Natural killer cell (primary cell): ENCODE measurements at regions not wholly inside any gene's neighbourhood (a gene's known extent, or its start where the extent isn't known, plus 50 kb on each side); places are given as distances from the start of the nearest gene placed in this dataset.

Experiments used
- ATAC-seq, 3 donors: fragments of 150-1000 bp in 2 of 3; fragments of 200-7000 bp in 1 of 3; cut with Tn5 transposase; 1 replicate in 1 of 3; 2 replicates in 2 of 3; pipeline ENCODE4 v1.10.0; 2021; ENCODE audit warnings: mild to moderate bottlenecking in 2 of 3, moderate library complexity in 2 of 3
- DNase-seq, 2 donors: peaks; one replicate each; pipeline versions ENCODE4 v3.0.0 to v3.0.0-alpha.2; 2013 to 2021; ENCODE audit warnings: mixed read lengths in 1 of 2
- H3K27ac ChIP-seq: one replicate; pipeline ENCODE4 v1.5.1; 2013; ENCODE audit warnings: mild to moderate bottlenecking, low read length
- H3K27me3 ChIP-seq: one replicate; pipeline ENCODE4 v1.6.1; 2013; ENCODE audit warnings: low read length; ENCODE audit not compliant: control insufficient read depth, insufficient read depth
- H3K36me3 ChIP-seq: one replicate; pipeline ENCODE4 v1.6.1; 2013; ENCODE audit warnings: low read length; ENCODE audit not compliant: control insufficient read depth, insufficient read depth
- H3K4me1 ChIP-seq: one replicate; pipeline ENCODE4 v1.6.1; 2013; ENCODE audit warnings: low read length; ENCODE audit not compliant: control insufficient read depth, insufficient read depth
- H3K4me3 ChIP-seq: one replicate; pipeline ENCODE4 v1.5.1; 2013; ENCODE audit warnings: low read length
- H3K9me3 ChIP-seq: one replicate; pipeline ENCODE4 v1.6.1; 2013; ENCODE audit warnings: low read length; ENCODE audit not compliant: control insufficient read depth, insufficient read depth
- H3K27ac Mint-ChIP-seq, 2 donors: one replicate each; pipeline ENCODE4 v1.8.0; 2022; ENCODE audit warnings: mild to moderate bottlenecking in 2 of 2, mixed read lengths in 2 of 2, moderate library complexity in 1 of 2
- H3K27me3 Mint-ChIP-seq, 2 donors: one replicate each; pipeline ENCODE4 v1.8.0; 2022; ENCODE audit warnings: low read depth in 2 of 2, mixed read lengths in 2 of 2
- H3K36me3 Mint-ChIP-seq: one replicate; pipeline ENCODE4 v1.8.0; 2022; ENCODE audit warnings: mixed read lengths
- H3K4me1 Mint-ChIP-seq, 2 donors: one replicate each; pipeline ENCODE4 v1.8.0; 2022; ENCODE audit warnings: mixed read lengths in 2 of 2
- H3K4me3 Mint-ChIP-seq: one replicate; pipeline ENCODE4 v1.8.0; 2022; ENCODE audit warnings: mild to moderate bottlenecking, moderate library complexity, mixed read lengths
- H3K9me3 Mint-ChIP-seq, 2 donors: one replicate each; pipeline ENCODE4 v1.8.0; 2022; ENCODE audit warnings: mixed read lengths in 2 of 2
- WGBS: methylation state at CpG from one replicate; pipeline ENCODE4 v1.1.7; 2013; ENCODE audit warnings: missing lambda C conversion rate; ENCODE audit not compliant: insufficient coverage; 5-methylcytosine and 5-hydroxymethylcytosine counted together
- intact Hi-C: fragments of 100-400 bp; cut with micrococcal nuclease; formaldehyde crosslinking; loops from one replicate; pipeline ENCODE4 v1.14.2; 2022
- TF ChIP-seq, protein P1 (sequence below): fragments of 200-600 bp; IDR thresholded peaks from one replicate; pipeline ENCODE4 v1.8.0; 2022; ENCODE audit warnings: antibody characterized with exemption

GRCh38 chr9:86749894-86750255, 197.4 kb downstream of the GAS1 start:
- no peaks in the 10 kb centered on the region for H3K9me3 Mint-ChIP-seq
- no peak for DNase-seq
- Histone ChIP-seq H3K4me1 (no peaks in the 10 kb centered on the region), H3K27ac (no peak overlapping the region), H3K36me3 (no peaks in the 10 kb centered on the region), H3K4me3 (no peak overlapping the region), H3K9me3 (no peaks in the 10 kb centered on the region), H3K27me3 (no peaks in the 10 kb centered on the region)
- H3K4me1 Mint-ChIP-seq, result no peaks in the 10 kb centered on the region
- WGBS, result 83% methylated on average over 4 of the region's 4 CpGs
- ATAC-seq, result no peak
- TF ChIP-seq, protein P1, sequence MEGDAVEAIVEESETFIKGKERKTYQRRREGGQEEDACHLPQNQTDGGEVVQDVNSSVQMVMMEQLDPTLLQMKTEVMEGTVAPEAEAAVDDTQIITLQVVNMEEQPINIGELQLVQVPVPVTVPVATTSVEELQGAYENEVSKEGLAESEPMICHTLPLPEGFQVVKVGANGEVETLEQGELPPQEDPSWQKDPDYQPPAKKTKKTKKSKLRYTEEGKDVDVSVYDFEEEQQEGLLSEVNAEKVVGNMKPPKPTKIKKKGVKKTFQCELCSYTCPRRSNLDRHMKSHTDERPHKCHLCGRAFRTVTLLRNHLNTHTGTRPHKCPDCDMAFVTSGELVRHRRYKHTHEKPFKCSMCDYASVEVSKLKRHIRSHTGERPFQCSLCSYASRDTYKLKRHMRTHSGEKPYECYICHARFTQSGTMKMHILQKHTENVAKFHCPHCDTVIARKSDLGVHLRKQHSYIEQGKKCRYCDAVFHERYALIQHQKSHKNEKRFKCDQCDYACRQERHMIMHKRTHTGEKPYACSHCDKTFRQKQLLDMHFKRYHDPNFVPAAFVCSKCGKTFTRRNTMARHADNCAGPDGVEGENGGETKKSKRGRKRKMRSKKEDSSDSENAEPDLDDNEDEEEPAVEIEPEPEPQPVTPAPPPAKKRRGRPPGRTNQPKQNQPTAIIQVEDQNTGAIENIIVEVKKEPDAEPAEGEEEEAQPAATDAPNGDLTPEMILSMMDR, result no peak
- intact Hi-C loops, result no loop called here
- H3K27me3 Mint-ChIP-seq, result peaks cover 8 to 30% of the 10 kb centered on the region in 2 donors
- no peak overlapping the region for H3K27ac Mint-ChIP-seq
- H3K4me3 Mint-ChIP-seq, result no peak overlapping the region
- H3K36me3 Mint-ChIP-seq, result no peaks in the 10 kb centered on the region

DNA sequence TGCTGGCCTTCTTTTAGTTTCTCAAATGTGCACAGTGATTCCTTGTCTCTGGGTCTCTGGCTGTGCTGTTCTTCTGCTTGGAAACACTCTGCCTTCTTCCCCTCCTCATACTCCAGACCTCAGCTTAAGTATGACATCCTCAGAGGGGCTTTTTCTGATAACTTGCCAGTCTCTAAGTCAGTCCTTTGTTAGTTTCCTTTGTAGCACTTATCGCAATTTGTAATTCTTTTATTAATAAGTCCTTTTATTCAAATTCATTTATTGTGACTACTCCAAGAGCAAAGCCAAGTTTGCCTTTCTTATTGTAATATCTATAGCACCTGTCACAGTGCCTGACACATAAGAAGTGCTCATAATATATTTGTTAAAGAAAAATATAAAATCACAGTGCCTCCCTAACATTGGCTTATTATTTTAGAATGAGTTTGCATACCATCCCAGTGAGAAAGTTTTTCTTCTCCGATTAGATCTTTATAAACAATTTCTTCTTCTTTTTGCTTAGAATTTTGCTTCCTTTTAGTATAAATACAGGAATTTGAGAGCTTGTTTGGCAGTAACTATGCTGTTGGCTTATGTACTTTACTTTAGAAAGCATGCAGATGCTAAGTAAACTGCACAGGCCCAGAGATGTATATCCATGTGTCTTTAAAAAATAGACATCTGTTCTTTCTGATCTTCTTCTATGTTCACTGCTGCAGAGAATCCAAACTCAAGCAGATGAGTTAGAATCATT, 198.0 kb downstream of the GAS1 start:
- DNase-seq, result no peak
- Histone ChIP-seq H3K27me3 (no peaks in the 10 kb centered on the region), H3K4me3 (no peak overlapping the region), H3K4me1 (no peaks in the 10 kb centered on the region), H3K27ac (no peak overlapping the region), H3K36me3 (no peaks in the 10 kb centered on the region), H3K9me3 (no peaks in the 10 kb centered on the region)
- 100% methylated on average over 1 of the region's 2 CpGs for WGBS
- no peak overlapping the region for H3K27ac Mint-ChIP-seq
- H3K27me3 Mint-ChIP-seq, result peaks cover 8 to 30% of the 10 kb centered on the region in 2 donors
- no peak for ATAC-seq
- no peaks in the 10 kb centered on the region for H3K9me3 Mint-ChIP-seq
- intact Hi-C loops, result no loop called here
- H3K4me3 Mint-ChIP-seq, result no peak overlapping the region
- TF ChIP-seq, protein P1, result no peak
- no peaks in the 10 kb centered on the region for H3K36me3 Mint-ChIP-seq
- no peaks in the 10 kb centered on the region for H3K4me1 Mint-ChIP-seq

DNA sequence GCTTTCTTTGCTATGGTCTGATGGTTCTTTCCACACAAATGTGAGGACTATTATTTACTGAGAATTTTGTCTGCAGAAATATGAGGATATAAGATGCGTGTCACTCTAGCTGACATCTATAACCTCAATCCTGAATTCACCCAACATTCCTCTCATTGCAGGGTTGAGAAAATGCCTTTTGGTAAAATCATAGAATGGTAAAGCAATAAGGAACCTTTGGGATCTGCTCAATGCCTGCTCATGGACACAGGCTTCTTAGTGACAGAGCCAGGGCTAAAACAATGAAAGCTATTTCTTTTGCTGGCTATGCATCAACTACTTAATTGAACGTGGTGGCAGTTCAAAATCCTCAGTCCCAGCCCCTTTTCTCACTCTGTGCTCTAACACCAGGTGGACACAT, 199.6 kb downstream of the GAS1 start:
- DNase-seq (no peak), ATAC-seq (no peak)
- no peaks in the 10 kb centered on the region for H3K4me1 Mint-ChIP-seq
- Histone ChIP-seq H3K27ac (no peak overlapping the region), H3K9me3 (no peaks in the 10 kb centered on the region), H3K4me3 (no peak overlapping the region), H3K36me3 (no peaks in the 10 kb centered on the region), H3K27me3 (no peaks in the 10 kb centered on the region), H3K4me1 (no peaks in the 10 kb centered on the region)
- H3K27ac Mint-ChIP-seq, result no peak overlapping the region
- H3K4me3 Mint-ChIP-seq, result no peak overlapping the region
- TF ChIP-seq, protein P1, result no peak
- H3K36me3 Mint-ChIP-seq, result no peaks in the 10 kb centered on the region
- intact Hi-C loops, result no loop called here
- 32% methylated on average over 1 of the region's 2 CpGs for WGBS
- H3K9me3 Mint-ChIP-seq, result no peaks in the 10 kb centered on the region
- peaks cover 2 to 22% of the 10 kb centered on the region in 2 donors for H3K27me3 Mint-ChIP-seq
